ENCODE measurements at regions not wholly inside any gene's neighbourhood (a gene's known extent, or its start where the extent isn't known, plus 50 kb on each side); places are given as distances from the start of the nearest gene placed in this dataset.

GRCh38 chrX:115948018-115948923 is 222.3 kb upstream of the AGTR2 start:
- Mint-ChIP-seq H3K36me3 (peaks cover 9% of the 10 kb centered on the region; the same call in 1 of the 2 replicates), H3K4me3 (no peak overlapping the region), H3K4me1 (peaks cover 14% of the 10 kb centered on the region), H3K27me3 (ENCODE audit: low read depth) (no peaks in the 10 kb centered on the region), H3K9me3 (no peaks in the 10 kb centered on the region), H3K27ac (no peak overlapping the region)
- ATAC-seq (no peak; the same call in 1 of the 2 replicates), DNase-seq (ENCODE audit: low spot score) (no peak)
- POLR2A ChIA-PET, result no interaction called here
- CTCF ChIA-PET, result no interaction called here
- TF ChIP-seq FOXP4 (CRISPR knock-in tag; IDR thresholded peaks at IDR 0.05), result no peak
- no peak for TF ChIP-seq ZNF232 (CRISPR knock-in tag; IDR thresholded peaks at IDR 0.05)
- no peak for TF ChIP-seq ATF3 (CRISPR knock-in tag; conservative IDR thresholded peaks at IDR 0.05)
- no peak for TF ChIP-seq HMGXB4 (CRISPR knock-in tag; IDR thresholded peaks at IDR 0.05)
- TF ChIP-seq CREB1 (CRISPR knock-in tag; IDR thresholded peaks at IDR 0.05), result no peak
- TF ChIP-seq STAT6 (CRISPR knock-in tag; conservative IDR thresholded peaks at IDR 0.05; ENCODE audit: low read depth), result no peak
- no peak for TF ChIP-seq USF2 (CRISPR knock-in tag; IDR thresholded peaks at IDR 0.05)
- TF ChIP-seq KAT7 (CRISPR knock-in tag; IDR thresholded peaks at IDR 0.05; ENCODE audit: borderline replicate concordance), result no peak
- TF ChIP-seq CDX4 (CRISPR knock-in tag; IDR thresholded peaks at IDR 0.05; ENCODE audit: borderline replicate concordance), result no peak
- no peak for TF ChIP-seq NFATC4 (CRISPR knock-in tag; IDR thresholded peaks at IDR 0.05)
- TF ChIP-seq ZNF121 (CRISPR knock-in tag; IDR thresholded peaks at IDR 0.05), result no peak
- TF ChIP-seq E2F4 (CRISPR knock-in tag; IDR thresholded peaks at IDR 0.05; ENCODE audit: borderline replicate concordance, low read depth), result no peak
- TF ChIP-seq AR (CRISPR knock-in tag; IDR thresholded peaks at IDR 0.05), result no peak
- TF ChIP-seq ZNF281 (CRISPR knock-in tag; IDR thresholded peaks at IDR 0.05), result no peak
- no peak for TF ChIP-seq PREB (CRISPR knock-in tag; IDR thresholded peaks at IDR 0.05; ENCODE audit: borderline replicate concordance)

All from WTC11 (cell line).